ENCODE measurements at regions not wholly inside any gene's neighbourhood (a gene's known extent, or its start where the extent isn't known, plus 50 kb on each side); places are given as distances from the start of the nearest gene placed in this dataset.

- H3K4me1 Mint-ChIP-seq = peaks cover 15% of the 10 kb centered on the region
- H3K4me3 Mint-ChIP-seq = no peak overlapping the region
- TF ChIP-seq, protein P1, sequence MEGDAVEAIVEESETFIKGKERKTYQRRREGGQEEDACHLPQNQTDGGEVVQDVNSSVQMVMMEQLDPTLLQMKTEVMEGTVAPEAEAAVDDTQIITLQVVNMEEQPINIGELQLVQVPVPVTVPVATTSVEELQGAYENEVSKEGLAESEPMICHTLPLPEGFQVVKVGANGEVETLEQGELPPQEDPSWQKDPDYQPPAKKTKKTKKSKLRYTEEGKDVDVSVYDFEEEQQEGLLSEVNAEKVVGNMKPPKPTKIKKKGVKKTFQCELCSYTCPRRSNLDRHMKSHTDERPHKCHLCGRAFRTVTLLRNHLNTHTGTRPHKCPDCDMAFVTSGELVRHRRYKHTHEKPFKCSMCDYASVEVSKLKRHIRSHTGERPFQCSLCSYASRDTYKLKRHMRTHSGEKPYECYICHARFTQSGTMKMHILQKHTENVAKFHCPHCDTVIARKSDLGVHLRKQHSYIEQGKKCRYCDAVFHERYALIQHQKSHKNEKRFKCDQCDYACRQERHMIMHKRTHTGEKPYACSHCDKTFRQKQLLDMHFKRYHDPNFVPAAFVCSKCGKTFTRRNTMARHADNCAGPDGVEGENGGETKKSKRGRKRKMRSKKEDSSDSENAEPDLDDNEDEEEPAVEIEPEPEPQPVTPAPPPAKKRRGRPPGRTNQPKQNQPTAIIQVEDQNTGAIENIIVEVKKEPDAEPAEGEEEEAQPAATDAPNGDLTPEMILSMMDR (IDR thresholded peaks at IDR 0.05; ENCODE audit: unreplicated experiment) = no peak
- peaks cover 38% of the 10 kb centered on the region for H3K9me3 Mint-ChIP-seq
- peaks cover 20% of the 10 kb centered on the region for H3K36me3 Mint-ChIP-seq
- no peaks in the 10 kb centered on the region for H3K27me3 Mint-ChIP-seq (ENCODE audit: low read depth)
- DNase-seq (ENCODE audit: low spot score in 2 of 2, unreplicated experiment in 2 of 2) = no peak
- no peak overlapping the region for H3K27ac Mint-ChIP-seq
Observed at GRCh38 chr12:58513301-58513834, 406.9 kb downstream of the LRIG3 start.

GRCh38 chr12:58513852-58514251 lies 406.5 kb downstream of the LRIG3 start:
- TF ChIP-seq, protein P1 (IDR thresholded peaks at IDR 0.05; ENCODE audit: unreplicated experiment) = no peak
- peaks cover 24% of the 10 kb centered on the region for H3K36me3 Mint-ChIP-seq
- DNase-seq (ENCODE audit: low spot score in 2 of 2, unreplicated experiment in 2 of 2) = no peak
- H3K4me3 Mint-ChIP-seq = no peak overlapping the region
- H3K27me3 Mint-ChIP-seq (ENCODE audit: low read depth) = no peaks in the 10 kb centered on the region
- H3K9me3 Mint-ChIP-seq = peaks cover 43% of the 10 kb centered on the region
- H3K4me1 Mint-ChIP-seq = peaks cover 15% of the 10 kb centered on the region
- H3K27ac Mint-ChIP-seq = no peak overlapping the region

GRCh38 chr12:58519839-58520238 lies 400.5 kb downstream of the LRIG3 start:
- H3K27me3 Mint-ChIP-seq (ENCODE audit: low read depth) = no peaks in the 10 kb centered on the region
- TF ChIP-seq, protein P1 (IDR thresholded peaks at IDR 0.05; ENCODE audit: unreplicated experiment) = no peak
- no peak overlapping the region for H3K27ac Mint-ChIP-seq
- peaks cover 50% of the 10 kb centered on the region for H3K9me3 Mint-ChIP-seq
- no peaks in the 10 kb centered on the region for H3K4me1 Mint-ChIP-seq
- peaks cover 18% of the 10 kb centered on the region for H3K36me3 Mint-ChIP-seq
- no peak overlapping the region for H3K4me3 Mint-ChIP-seq
- DNase-seq (ENCODE audit: low spot score in 2 of 2, unreplicated experiment in 2 of 2) = no peak

GRCh38 chr12:58521152-58521551 lies 399.2 kb downstream of the LRIG3 start:
- H3K4me3 Mint-ChIP-seq = no peak overlapping the region
- H3K27ac Mint-ChIP-seq = no peak overlapping the region
- peaks cover 4% of the 10 kb centered on the region for H3K27me3 Mint-ChIP-seq (ENCODE audit: low read depth)
- no peak for DNase-seq (ENCODE audit: low spot score in 2 of 2, unreplicated experiment in 2 of 2)
- peaks cover 48% of the 10 kb centered on the region for H3K9me3 Mint-ChIP-seq
- TF ChIP-seq, protein P1 (IDR thresholded peaks at IDR 0.05; ENCODE audit: unreplicated experiment) = no peak
- H3K4me1 Mint-ChIP-seq = no peaks in the 10 kb centered on the region
- peaks cover 18% of the 10 kb centered on the region for H3K36me3 Mint-ChIP-seq

DNA sequence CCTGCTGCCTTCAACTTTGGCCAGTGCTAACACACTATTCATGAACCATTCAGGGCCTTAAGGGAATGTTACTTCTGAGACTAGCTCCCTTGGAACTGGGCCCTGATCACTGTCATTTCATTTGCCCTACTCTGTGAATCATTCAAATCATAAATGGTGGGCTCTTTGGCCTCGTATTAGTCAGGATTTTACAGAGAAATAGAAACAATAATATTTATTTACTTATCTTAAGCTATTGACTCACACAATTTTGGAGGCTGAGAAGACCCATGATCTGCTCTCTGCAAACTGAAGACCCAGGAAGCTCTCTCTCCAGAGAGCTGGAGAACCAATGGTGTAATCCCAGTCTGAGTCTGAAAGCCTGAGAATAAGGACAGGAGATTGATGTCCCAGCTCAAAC lies 398.5 kb downstream of the LRIG3 start:
- Mint-ChIP-seq H3K27me3 (ENCODE audit: low read depth) (peaks cover 4% of the 10 kb centered on the region), H3K4me1 (no peaks in the 10 kb centered on the region), H3K27ac (no peak overlapping the region)

More for the DNA sequence above, 398.5 kb downstream of the LRIG3 start:
- Mint-ChIP-seq H3K36me3 (peaks cover 19% of the 10 kb centered on the region), H3K4me3 (no peak overlapping the region), H3K9me3 (peaks cover 44% of the 10 kb centered on the region)
- TF ChIP-seq, protein P1 (IDR thresholded peaks at IDR 0.05; ENCODE audit: unreplicated experiment) = no peak
- DNase-seq (ENCODE audit: low spot score in 2 of 2, unreplicated experiment in 2 of 2) = no peak
